SK-N-SH (cell line): ENCODE measurements at regions not wholly inside any gene's neighbourhood (a gene's known extent, or its start where the extent isn't known, plus 50 kb on each side); places are given as distances from the start of the nearest gene placed in this dataset.

Experiments
- CTCF ChIA-PET: fragments of 300-600, 350-600 bp; formaldehyde crosslinking; extraction: SDS; loops from one replicate; lab custom pipeline; 2021; lab: Yijun Ruan, JAX
- POLR2A ChIA-PET: fragments of 350-600 bp; sonication (Branson Sonifier 250); formaldehyde crosslinking; extraction: SDS; loops from one replicate; lab custom pipeline; 2020; ENCODE audit warnings: antibody characterized with exemption, inconsistent platforms; lab: Yijun Ruan, JAX
- DNase-seq: peaks from one replicate; pipeline ENCODE4 v3.0.0; 2012
- H2AFZ ChIP-seq: fragments of 200-600 bp; sonication (generic); 2 replicates; pipeline ENCODE4 v1.8.1; 2016; ENCODE audit warnings: antibody characterized with exemption, mild to moderate bottlenecking, low read depth
- H3F3A ChIP-seq: fragments of 200-600 bp; sonication (generic); replicated peaks from 2 replicates; pipeline ENCODE3; 2016; ENCODE audit warnings: antibody characterized with exemption, mild to moderate bottlenecking; ENCODE audit not compliant: insufficient read depth
- H3K27ac ChIP-seq, 2 experiments: fragments of 200-500 bp in 1 of 2; fragments of 200-600 bp in 1 of 2; sonication (Bioruptor generic) in 1 of 2; sonication (generic), shearing (Covaris generic) in 1 of 2; 2 replicates each; pipeline versions ENCODE4 v1.5.1 to v1.6.1; 2014 to 2016; ENCODE audit warnings: low read depth in 2 of 2, inconsistent platforms in 1 of 2, low read length in 1 of 2, mild to moderate bottlenecking in 1 of 2, mixed read lengths in 1 of 2
- H3K27me3 ChIP-seq: fragments of 200-600 bp; sonication (generic), shearing (Covaris generic); 2 replicates; pipeline ENCODE4 v1.6.1; 2016; ENCODE audit warnings: mixed run types; ENCODE audit not compliant: insufficient read depth
- H3K36me3 ChIP-seq, 2 experiments: fragments of 200-500 bp in 1 of 2; fragments of 200-600 bp in 1 of 2; sonication (Bioruptor generic) in 1 of 2; sonication (generic) in 1 of 2; replicated peaks in 1 of 2; 2 replicates each; pipeline versions ENCODE3 to v1.5.1; 2014 to 2016; ENCODE audit warnings: low read length in 1 of 2, mild to moderate bottlenecking in 1 of 2; ENCODE audit not compliant: insufficient read depth in 2 of 2, control insufficient read depth in 1 of 2
- H3K4me1 ChIP-seq, 2 experiments: fragments of 200-500 bp in 1 of 2; fragments of 200-600 bp in 1 of 2; sonication (Bioruptor generic) in 1 of 2; sonication (generic), shearing (Covaris generic) in 1 of 2; 2 replicates each; pipeline versions ENCODE4 v1.5.1 to v1.6.1; 2014 to 2016; ENCODE audit warnings: low read depth in 1 of 2, low read length in 1 of 2, mixed run types in 1 of 2; ENCODE audit not compliant: insufficient read depth in 2 of 2, control insufficient read depth in 1 of 2
- H3K4me2 ChIP-seq: fragments of 200-600 bp; sonication (generic), shearing (Covaris generic); 2 replicates; pipeline ENCODE4 v1.6.1; 2017; ENCODE audit warnings: mixed run types
- H3K4me3 ChIP-seq, 2 experiments: fragments of 200-500 bp in 1 of 2; fragments of 200-600 bp in 1 of 2; sonication (Bioruptor generic) in 1 of 2; sonication (generic), shearing (Covaris generic) in 1 of 2; 2 replicates each; pipeline versions ENCODE4 v1.5.1 to v1.8.1; 2014 to 2016; ENCODE audit warnings: low read depth in 2 of 2, inconsistent platforms in 1 of 2, low read length in 1 of 2, mild to moderate bottlenecking in 1 of 2, mixed read lengths in 1 of 2, moderate library complexity in 1 of 2
- H3K79me2 ChIP-seq: fragments of 200-600 bp; sonication (generic); 2 replicates; pipeline ENCODE4 v1.8.1; 2017; ENCODE audit warnings: mild to moderate bottlenecking; ENCODE audit not compliant: insufficient read depth
- H3K9ac ChIP-seq: fragments of 200-600 bp; sonication (generic); 2 replicates; pipeline ENCODE4 v1.6.1; 2017; ENCODE audit warnings: mixed run types
- H3K9me2 ChIP-seq: fragments of 200-600 bp; sonication (generic); 2 replicates; pipeline ENCODE4 v1.6.1; 2017; ENCODE audit warnings: mixed run types
- H3K9me3 ChIP-seq: fragments of 200-600 bp; sonication (generic); 2 replicates; pipeline ENCODE4 v1.6.1; 2017; ENCODE audit warnings: mixed run types, mild to moderate bottlenecking, moderate library complexity
- H4K20me1 ChIP-seq: fragments of 200-600 bp; sonication (generic); 2 replicates; pipeline ENCODE4 v1.6.1; 2017; ENCODE audit warnings: mild to moderate bottlenecking, mixed run types; ENCODE audit not compliant: insufficient read depth
- CHD2 ChIP-seq: fragments of 150-350 bp; IDR thresholded peaks from 2 replicates; pipeline ENCODE4 v1.6.1; 2018; ENCODE audit warnings: low read length; ENCODE audit not compliant: partially characterized antibody
- EZH2phosphoT487 ChIP-seq: fragments of 200-600 bp; sonication (generic); IDR thresholded peaks from 2 replicates; pipeline ENCODE4 v1.6.1; 2017; ENCODE audit warnings: low read depth, mixed run types, mild to moderate bottlenecking, antibody characterized with exemption, moderate library complexity, borderline replicate concordance
- GABPA ChIP-seq: IDR thresholded peaks from 2 replicates; pipeline ENCODE4 v1.4.0; 2012; ENCODE audit warnings: low read depth, mild to moderate bottlenecking
- MEF2A ChIP-seq: IDR thresholded peaks from 2 replicates; pipeline ENCODE4 v1.4.0; 2012; ENCODE audit warnings: low read depth, borderline replicate concordance
- MXI1 ChIP-seq: IDR thresholded peaks from 2 replicates; pipeline ENCODE4 v1.6.1; 2012; ENCODE audit warnings: mild to moderate bottlenecking, low read depth, low read length, improper control_type of control experiment
- RAD21 ChIP-seq: IDR thresholded peaks from 2 replicates; pipeline ENCODE4 v1.6.1; 2012; ENCODE audit warnings: mild to moderate bottlenecking, low read length
- RCOR1 ChIP-seq: fragments of 150-350 bp; IDR thresholded peaks from 2 replicates; pipeline ENCODE4 v1.6.1; 2017; ENCODE audit warnings: antibody characterized with exemption, low read length
- RFX5 ChIP-seq: IDR thresholded peaks from 2 replicates; pipeline ENCODE4 v1.6.1; 2012; ENCODE audit warnings: mild to moderate bottlenecking, improper control_type of control experiment, low read length
- SIN3A ChIP-seq: IDR thresholded peaks from 2 replicates; pipeline ENCODE4 v1.6.1; 2012; ENCODE audit warnings: low read depth, mild to moderate bottlenecking, low read length, moderate library complexity, borderline replicate concordance
- SMC3 ChIP-seq: IDR thresholded peaks from 2 replicates; pipeline ENCODE4 v1.6.1; 2012; ENCODE audit warnings: low read depth, low read length, improper control_type of control experiment
- YY1 ChIP-seq: IDR thresholded peaks from 2 replicates; pipeline ENCODE4 v1.4.0; 2012; ENCODE audit warnings: low read depth, mild to moderate bottlenecking
- WGBS: methylation state at CpG from one replicate; pipeline ENCODE4 v1.1.6; 2017; ENCODE audit warnings: low lambda C conversion rate; 5-methylcytosine and 5-hydroxymethylcytosine counted together
- TF ChIP-seq, protein P1 (sequence below): IDR thresholded peaks from 2 replicates; pipeline ENCODE4 v1.4.0; 2012; ENCODE audit warnings: low read depth
- TF ChIP-seq, protein P2 (sequence below): IDR thresholded peaks from 2 replicates; pipeline ENCODE4 v1.4.0; 2012; ENCODE audit warnings: low read depth, borderline replicate concordance
- TF ChIP-seq, protein P3 (sequence below): fragments of 150-350 bp; IDR thresholded peaks from 2 replicates; pipeline ENCODE4 v1.6.1; 2017; ENCODE audit warnings: antibody characterized with exemption, low read length, low read depth, borderline replicate concordance
- TF ChIP-seq, protein P4 (sequence below): fragments of 200-600 bp; sonication (generic); IDR thresholded peaks from 2 replicates; pipeline ENCODE4 v1.6.1; 2017; ENCODE audit warnings: antibody characterized with exemption, mild to moderate bottlenecking, moderate library complexity
- TF ChIP-seq, protein P5 (sequence below): IDR thresholded peaks from 2 replicates; pipeline ENCODE4; 2012

DNA sequence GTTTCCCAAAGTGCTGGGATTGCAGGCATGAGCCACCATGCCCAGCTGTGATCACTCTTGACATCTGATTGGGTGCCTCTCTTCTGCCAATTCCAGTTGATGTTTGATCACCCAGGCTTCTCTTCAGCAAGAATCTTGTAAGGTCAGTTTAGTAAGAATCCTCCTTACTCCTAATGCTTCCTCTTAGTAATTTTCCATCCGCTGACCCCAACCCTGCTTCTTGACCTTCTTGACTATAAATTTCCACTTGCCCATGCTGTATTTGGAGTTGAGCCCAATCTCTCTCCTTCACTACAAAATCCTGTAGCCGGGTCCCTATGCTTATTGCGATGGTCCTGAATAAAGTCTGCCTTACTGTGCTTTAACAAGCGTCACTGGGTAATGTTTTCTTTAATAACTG lies 75.4 kb downstream of the DDIT4L start:
- no peaks in the 10 kb centered on the region for H4K20me1 ChIP-seq
- H3F3A ChIP-seq: no peaks in the 10 kb centered on the region
- no peak overlapping the region for H2AFZ ChIP-seq
- no peak overlapping the region for H3K4me2 ChIP-seq
- TF ChIP-seq SIN3A (no peak), MEF2A (no peak), YY1 (no peak), MXI1 (no peak), CHD2 (no peak), EZH2phosphoT487 (no peak), RAD21 (no peak), RCOR1 (no peak), GABPA (no peak), SMC3 (no peak), RFX5 (no peak)
- TF ChIP-seq, protein P1, sequence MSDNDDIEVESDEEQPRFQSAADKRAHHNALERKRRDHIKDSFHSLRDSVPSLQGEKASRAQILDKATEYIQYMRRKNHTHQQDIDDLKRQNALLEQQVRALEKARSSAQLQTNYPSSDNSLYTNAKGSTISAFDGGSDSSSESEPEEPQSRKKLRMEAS: no peak
- TF ChIP-seq, protein P2, sequence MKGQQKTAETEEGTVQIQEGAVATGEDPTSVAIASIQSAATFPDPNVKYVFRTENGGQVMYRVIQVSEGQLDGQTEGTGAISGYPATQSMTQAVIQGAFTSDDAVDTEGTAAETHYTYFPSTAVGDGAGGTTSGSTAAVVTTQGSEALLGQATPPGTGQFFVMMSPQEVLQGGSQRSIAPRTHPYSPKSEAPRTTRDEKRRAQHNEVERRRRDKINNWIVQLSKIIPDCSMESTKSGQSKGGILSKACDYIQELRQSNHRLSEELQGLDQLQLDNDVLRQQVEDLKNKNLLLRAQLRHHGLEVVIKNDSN: no peak
- TF ChIP-seq, protein P3, sequence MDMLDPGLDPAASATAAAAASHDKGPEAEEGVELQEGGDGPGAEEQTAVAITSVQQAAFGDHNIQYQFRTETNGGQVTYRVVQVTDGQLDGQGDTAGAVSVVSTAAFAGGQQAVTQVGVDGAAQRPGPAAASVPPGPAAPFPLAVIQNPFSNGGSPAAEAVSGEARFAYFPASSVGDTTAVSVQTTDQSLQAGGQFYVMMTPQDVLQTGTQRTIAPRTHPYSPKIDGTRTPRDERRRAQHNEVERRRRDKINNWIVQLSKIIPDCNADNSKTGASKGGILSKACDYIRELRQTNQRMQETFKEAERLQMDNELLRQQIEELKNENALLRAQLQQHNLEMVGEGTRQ: no peak
- TF ChIP-seq, protein P4, sequence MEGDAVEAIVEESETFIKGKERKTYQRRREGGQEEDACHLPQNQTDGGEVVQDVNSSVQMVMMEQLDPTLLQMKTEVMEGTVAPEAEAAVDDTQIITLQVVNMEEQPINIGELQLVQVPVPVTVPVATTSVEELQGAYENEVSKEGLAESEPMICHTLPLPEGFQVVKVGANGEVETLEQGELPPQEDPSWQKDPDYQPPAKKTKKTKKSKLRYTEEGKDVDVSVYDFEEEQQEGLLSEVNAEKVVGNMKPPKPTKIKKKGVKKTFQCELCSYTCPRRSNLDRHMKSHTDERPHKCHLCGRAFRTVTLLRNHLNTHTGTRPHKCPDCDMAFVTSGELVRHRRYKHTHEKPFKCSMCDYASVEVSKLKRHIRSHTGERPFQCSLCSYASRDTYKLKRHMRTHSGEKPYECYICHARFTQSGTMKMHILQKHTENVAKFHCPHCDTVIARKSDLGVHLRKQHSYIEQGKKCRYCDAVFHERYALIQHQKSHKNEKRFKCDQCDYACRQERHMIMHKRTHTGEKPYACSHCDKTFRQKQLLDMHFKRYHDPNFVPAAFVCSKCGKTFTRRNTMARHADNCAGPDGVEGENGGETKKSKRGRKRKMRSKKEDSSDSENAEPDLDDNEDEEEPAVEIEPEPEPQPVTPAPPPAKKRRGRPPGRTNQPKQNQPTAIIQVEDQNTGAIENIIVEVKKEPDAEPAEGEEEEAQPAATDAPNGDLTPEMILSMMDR: no peak
- TF ChIP-seq, protein P5, sequence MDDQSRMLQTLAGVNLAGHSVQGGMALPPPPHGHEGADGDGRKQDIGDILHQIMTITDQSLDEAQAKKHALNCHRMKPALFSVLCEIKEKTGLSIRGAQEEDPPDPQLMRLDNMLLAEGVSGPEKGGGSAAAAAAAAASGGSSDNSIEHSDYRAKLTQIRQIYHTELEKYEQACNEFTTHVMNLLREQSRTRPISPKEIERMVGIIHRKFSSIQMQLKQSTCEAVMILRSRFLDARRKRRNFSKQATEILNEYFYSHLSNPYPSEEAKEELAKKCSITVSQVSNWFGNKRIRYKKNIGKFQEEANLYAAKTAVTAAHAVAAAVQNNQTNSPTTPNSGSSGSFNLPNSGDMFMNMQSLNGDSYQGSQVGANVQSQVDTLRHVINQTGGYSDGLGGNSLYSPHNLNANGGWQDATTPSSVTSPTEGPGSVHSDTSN: no peak
- ChIA-PET POLR2A (no interaction called here), CTCF (interaction anchor here (1.1 kb wide), 1 partner anchor 19 kb away, joined by 4 read pairs; no protein-coding TSS in a partner anchor)
- 87% methylated on average over 4 of the region's 4 CpGs for WGBS
- no peak overlapping the region for H3K9ac ChIP-seq
- no peak overlapping the region for H3K27ac ChIP-seq
- H3K4me3 ChIP-seq: no peak overlapping the region
- no peaks in the 10 kb centered on the region for H3K27me3 ChIP-seq
- H3K36me3 ChIP-seq: no peaks in the 10 kb centered on the region
- no peaks in the 10 kb centered on the region for H3K9me3 ChIP-seq
- DNase-seq: no peak
- H3K79me2 ChIP-seq: no peaks in the 10 kb centered on the region
- peaks cover 0 to 9% of the 10 kb centered on the region in 2 experiments; a peak in 2 of 4 replicates for H3K4me1 ChIP-seq
- H3K9me2 ChIP-seq: no peaks in the 10 kb centered on the region
